Kidney (tissue), 13 donors: ENCODE measurements at regions not wholly inside any gene's neighbourhood (a gene's known extent, or its start where the extent isn't known, plus 50 kb on each side); places are given as distances from the start of the nearest gene placed in this dataset.

Experiments used
- DNase-seq, 5 donors: peaks; one replicate each; pipeline ENCODE4 v3.0.0-alpha.2; 2013 to 2020
- FAIRE-seq: peaks from 2 replicates; lab custom pipeline; 2012; peaks lifted over from hg19 to GRCh38; lab: Jason Lieb, UNC
- H3K27ac ChIP-seq, 2 donors: one replicate each; pipeline ENCODE4 v1.7.0; 2013; ENCODE audit warnings: low read depth in 2 of 2, low read length in 2 of 2, inconsistent platforms in 1 of 2
- H3K27me3 ChIP-seq: one replicate; pipeline ENCODE4 v1.7.1; 2013; ENCODE audit warnings: low read length, inconsistent platforms; ENCODE audit not compliant: control insufficient read depth, insufficient read depth
- H3K36me3 ChIP-seq, 3 donors: one replicate each; pipeline versions ENCODE4 v1.7.0 to v1.7.1; 2013; ENCODE audit warnings: low read length in 3 of 3, control low read depth in 1 of 3, inconsistent platforms in 1 of 3; ENCODE audit not compliant: insufficient read depth in 3 of 3, control insufficient read depth in 2 of 3
- H3K4me1 ChIP-seq, 3 donors: one replicate each; pipeline versions ENCODE4 v1.7.0 to v1.7.1; 2013; ENCODE audit warnings: low read length in 3 of 3, inconsistent platforms in 1 of 3, low read depth in 1 of 3; ENCODE audit not compliant: control insufficient read depth in 2 of 3, insufficient read depth in 2 of 3
- H3K4me3 ChIP-seq, 3 donors: one replicate each; pipeline versions ENCODE4 v1.7.0 to v1.8.1; 2013; ENCODE audit warnings: low read length in 3 of 3, control low read depth in 1 of 3, inconsistent platforms in 1 of 3
- H3K9ac ChIP-seq, 3 donors: one replicate each; pipeline versions ENCODE4 v1.7.0 to v1.7.1; 2013; ENCODE audit warnings: low read length in 3 of 3, control low read depth in 1 of 3, inconsistent platforms in 1 of 3
- H3K9me3 ChIP-seq, 3 donors: one replicate each; pipeline versions ENCODE4 v1.7.0 to v1.7.1; 2013; ENCODE audit warnings: low read length in 3 of 3, control low read depth in 1 of 3, inconsistent platforms in 1 of 3; ENCODE audit not compliant: control insufficient read depth in 2 of 3, insufficient read depth in 1 of 3
- intact Hi-C: fragments of 100-400 bp; cut with DNase I; formaldehyde crosslinking; loops from one replicate; pipeline ENCODE4 v1.11.1; 2022
- TF ChIP-seq, protein P1 (sequence below): IDR thresholded peaks from 3 replicates; pipeline ENCODE4 v1.5.1; 2012; ENCODE audit warnings: mild to moderate bottlenecking, moderate library complexity, borderline replicate concordance; ENCODE audit not compliant: insufficient read depth; ENCODE audit errors: extremely low read depth
- donor health status: control.
- donor health status: control.
- donor health status: control.
- donor health status: control.
- donor health status: control.
- donor health status: DM: yes; HTN: yes; CAD: no.
- donor health status: Normal renal cell carcinoma (clear cell type).

DNA sequence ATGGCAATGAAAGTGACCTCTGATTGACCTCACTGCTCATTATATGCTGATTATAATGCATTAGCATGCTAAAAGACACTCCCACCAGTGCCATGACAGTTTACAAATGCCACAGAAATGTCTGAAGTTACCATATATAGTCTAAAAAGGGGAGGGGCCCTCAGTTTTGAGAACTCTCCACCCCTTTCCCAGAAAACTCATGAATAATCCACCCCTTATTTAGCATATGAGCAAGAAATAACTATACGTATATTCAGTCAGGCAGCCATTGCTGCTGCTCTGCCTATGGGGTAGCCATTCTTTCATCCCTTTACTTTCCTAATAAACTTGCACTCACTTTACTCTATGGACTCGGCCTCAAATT is 163.1 kb downstream of the ESM1 start:
- H3K27me3 ChIP-seq, result no peaks in the 10 kb centered on the region
- intact Hi-C loops, result no loop called here
- DNase-seq (no peak), FAIRE-seq (no peak)
- no peak overlapping the region for H3K9ac ChIP-seq
- H3K4me3 ChIP-seq, result no peak overlapping the region
- H3K9me3 ChIP-seq, result peaks cover 0 to 1% (median 0%) of the 10 kb centered on the region in 3 donors
- TF ChIP-seq, protein P1, sequence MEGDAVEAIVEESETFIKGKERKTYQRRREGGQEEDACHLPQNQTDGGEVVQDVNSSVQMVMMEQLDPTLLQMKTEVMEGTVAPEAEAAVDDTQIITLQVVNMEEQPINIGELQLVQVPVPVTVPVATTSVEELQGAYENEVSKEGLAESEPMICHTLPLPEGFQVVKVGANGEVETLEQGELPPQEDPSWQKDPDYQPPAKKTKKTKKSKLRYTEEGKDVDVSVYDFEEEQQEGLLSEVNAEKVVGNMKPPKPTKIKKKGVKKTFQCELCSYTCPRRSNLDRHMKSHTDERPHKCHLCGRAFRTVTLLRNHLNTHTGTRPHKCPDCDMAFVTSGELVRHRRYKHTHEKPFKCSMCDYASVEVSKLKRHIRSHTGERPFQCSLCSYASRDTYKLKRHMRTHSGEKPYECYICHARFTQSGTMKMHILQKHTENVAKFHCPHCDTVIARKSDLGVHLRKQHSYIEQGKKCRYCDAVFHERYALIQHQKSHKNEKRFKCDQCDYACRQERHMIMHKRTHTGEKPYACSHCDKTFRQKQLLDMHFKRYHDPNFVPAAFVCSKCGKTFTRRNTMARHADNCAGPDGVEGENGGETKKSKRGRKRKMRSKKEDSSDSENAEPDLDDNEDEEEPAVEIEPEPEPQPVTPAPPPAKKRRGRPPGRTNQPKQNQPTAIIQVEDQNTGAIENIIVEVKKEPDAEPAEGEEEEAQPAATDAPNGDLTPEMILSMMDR, result no peak
- H3K4me1 ChIP-seq, result peaks cover 0 to 5% (median 0%) of the 10 kb centered on the region in 3 donors
- H3K27ac ChIP-seq, result no peak overlapping the region
- H3K36me3 ChIP-seq, result no peaks in the 10 kb centered on the region

DNA sequence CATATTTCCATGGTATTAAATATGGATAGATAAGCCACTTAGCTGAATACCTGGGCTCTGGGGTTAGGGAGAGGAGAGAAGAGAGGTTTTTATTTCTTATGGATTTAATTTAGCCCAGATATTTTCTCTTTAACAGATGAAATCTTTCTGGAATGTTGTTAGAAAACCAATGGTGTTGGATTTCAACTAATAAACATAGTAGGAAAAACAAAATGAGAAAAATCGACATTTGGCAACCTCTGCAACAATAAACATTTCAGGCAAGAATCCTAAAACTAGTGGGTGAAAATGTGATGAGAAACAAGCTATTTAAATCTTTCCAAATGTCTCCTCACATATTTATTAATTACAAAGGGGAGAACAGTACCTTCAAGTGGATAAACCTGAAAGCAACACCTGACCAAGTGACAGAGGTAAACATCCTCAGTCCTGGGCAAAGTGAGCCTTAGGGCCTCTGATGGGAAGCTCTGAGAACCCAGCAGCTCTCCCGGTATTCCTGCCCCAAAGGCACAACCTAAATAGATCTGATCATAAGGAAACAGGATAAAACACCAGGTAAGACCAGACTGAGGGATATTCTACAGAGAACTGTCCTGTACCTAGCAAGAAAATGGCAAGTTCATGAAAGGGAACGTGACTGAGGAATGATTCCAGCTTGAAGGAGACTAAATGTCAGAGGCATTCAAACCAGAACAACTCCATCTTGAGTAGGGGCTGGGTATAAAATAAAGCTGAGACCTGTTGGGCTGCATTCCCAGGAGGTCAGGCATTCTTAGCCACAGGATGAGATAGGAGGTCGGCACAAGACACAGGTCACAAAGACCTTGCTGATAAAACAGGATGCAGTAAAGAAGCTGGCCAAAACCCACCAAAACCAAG is 163.7 kb downstream of the ESM1 start:
- Histone ChIP-seq H3K27ac (no peak overlapping the region), H3K4me1 (peaks cover 0 to 5% (median 0%) of the 10 kb centered on the region in 3 donors), H3K4me3 (no peak overlapping the region), H3K9ac (no peak overlapping the region), H3K27me3 (no peaks in the 10 kb centered on the region), H3K9me3 (no peaks in the 10 kb centered on the region), H3K36me3 (no peaks in the 10 kb centered on the region)
- FAIRE-seq (no peak), DNase-seq (no peak)
- TF ChIP-seq, protein P1, result no peak
- intact Hi-C loops, result no loop called here

- DNase-seq, result no peak
- intact Hi-C loops, result no loop called here
Measured at GRCh38 chr5:54820346-54821134, 164.9 kb downstream of the ESM1 start.

More at GRCh38 chr5:54820346-54821134, 164.9 kb downstream of the ESM1 start:
- H3K9ac ChIP-seq, result no peak overlapping the region
- H3K27me3 ChIP-seq, result no peaks in the 10 kb centered on the region
- TF ChIP-seq, protein P1, result no peak
- no peak for FAIRE-seq
- H3K36me3 ChIP-seq, result no peaks in the 10 kb centered on the region
- H3K27ac ChIP-seq, result no peak overlapping the region
- H3K4me3 ChIP-seq, result no peak overlapping the region
- H3K4me1 ChIP-seq, result peaks cover 0 to 5% (median 0%) of the 10 kb centered on the region in 3 donors
- no peaks in the 10 kb centered on the region for H3K9me3 ChIP-seq
